ENCODE measurements at regions not wholly inside any gene's neighbourhood (a gene's known extent, or its start where the extent isn't known, plus 50 kb on each side); places are given as distances from the start of the nearest gene placed in this dataset.
"Not testable (repeated sequence)": the region's sequence is repeated elsewhere in the genome, so short reads cannot be mapped to it uniquely, and the experiment has no call there.

DNA sequence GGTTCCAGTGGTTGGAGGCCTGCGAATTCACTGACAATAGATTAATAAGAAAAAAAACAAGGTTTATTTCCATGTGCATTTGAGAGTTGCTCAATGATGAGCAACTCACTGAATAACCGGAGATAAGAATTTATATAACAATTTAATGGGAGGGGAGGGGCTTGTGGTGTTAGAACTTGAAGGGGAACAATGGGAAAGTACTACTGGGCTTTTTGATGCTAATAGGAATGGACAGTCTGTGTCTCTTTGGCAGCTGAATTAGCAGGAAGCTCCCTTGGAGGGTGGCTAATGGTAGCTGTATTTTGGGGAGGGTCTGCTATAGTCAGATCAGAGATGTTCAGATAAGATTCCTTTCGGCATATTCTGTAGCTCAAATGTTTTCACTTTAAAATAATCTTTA, 62.4 kb upstream of the GMDS start:
- no peak for DNase-seq (ENCODE audit: low spot score)

GRCh38 chr6:2305951-2306350, 60.5 kb upstream of the GMDS start:
- no peak for DNase-seq (ENCODE audit: low spot score)

DNA sequence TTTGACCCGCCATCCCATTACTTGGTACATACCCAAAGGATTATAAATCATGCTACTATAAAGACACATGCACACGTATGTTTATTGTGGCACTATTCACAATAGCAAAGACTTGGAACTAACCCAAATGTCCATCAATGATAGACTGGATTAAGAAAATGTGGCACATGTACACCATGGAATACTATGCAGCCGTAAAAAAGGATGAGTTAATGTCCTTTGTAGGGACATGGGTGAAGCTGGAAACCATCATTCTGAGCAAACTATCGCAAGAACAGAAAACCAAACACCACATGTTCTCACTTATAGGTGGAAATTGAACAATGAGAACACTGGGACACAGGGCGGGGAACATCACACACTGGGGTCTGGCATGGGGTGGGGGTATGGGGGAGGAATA, 57.1 kb upstream of the GMDS start:
- not testable (repeated sequence) for DNase-seq (ENCODE audit: low spot score)

GRCh38 chr6:2296781-2297180, 51.4 kb upstream of the GMDS start:
- DNase-seq (ENCODE audit: low spot score) = no peak

Small RNA genes lying in the stretch of these regions (small RNA-seq; reads per million reads assigned to genes)
- gene HMGN2P28 = 0 reads per million in 2 experiments
